ENCODE measurements at regions not wholly inside any gene's neighbourhood (a gene's known extent, or its start where the extent isn't known, plus 50 kb on each side); places are given as distances from the start of the nearest gene placed in this dataset.

DNA sequence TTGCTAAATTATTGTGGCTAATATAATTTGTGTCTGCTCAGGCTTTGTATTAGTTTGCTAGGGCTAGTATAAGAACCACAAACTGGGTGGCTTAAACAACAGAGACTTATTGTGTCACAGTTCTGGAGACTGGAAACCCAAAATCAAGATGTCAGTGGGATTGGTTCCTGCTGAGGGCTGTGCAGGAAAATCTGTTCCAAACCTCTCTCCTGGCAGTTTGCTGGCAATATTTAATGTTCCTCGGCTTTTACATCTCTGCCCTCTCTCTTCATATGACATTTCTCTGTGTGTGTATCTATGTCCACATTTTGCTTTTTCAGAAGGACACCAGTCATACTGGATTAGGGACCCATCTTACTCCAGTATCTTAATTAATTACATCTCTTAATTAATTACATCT, 498.8 kb upstream of the CD180 start:
- TF ChIP-seq, protein P1, sequence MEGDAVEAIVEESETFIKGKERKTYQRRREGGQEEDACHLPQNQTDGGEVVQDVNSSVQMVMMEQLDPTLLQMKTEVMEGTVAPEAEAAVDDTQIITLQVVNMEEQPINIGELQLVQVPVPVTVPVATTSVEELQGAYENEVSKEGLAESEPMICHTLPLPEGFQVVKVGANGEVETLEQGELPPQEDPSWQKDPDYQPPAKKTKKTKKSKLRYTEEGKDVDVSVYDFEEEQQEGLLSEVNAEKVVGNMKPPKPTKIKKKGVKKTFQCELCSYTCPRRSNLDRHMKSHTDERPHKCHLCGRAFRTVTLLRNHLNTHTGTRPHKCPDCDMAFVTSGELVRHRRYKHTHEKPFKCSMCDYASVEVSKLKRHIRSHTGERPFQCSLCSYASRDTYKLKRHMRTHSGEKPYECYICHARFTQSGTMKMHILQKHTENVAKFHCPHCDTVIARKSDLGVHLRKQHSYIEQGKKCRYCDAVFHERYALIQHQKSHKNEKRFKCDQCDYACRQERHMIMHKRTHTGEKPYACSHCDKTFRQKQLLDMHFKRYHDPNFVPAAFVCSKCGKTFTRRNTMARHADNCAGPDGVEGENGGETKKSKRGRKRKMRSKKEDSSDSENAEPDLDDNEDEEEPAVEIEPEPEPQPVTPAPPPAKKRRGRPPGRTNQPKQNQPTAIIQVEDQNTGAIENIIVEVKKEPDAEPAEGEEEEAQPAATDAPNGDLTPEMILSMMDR (IDR thresholded peaks at IDR 0.05; ENCODE audit: insufficient read depth, low read depth, low read length), result no peak
- no peak for TF ChIP-seq EZH2 (IDR thresholded peaks at IDR 0.05; ENCODE audit: insufficient read depth, low read length)

Data from astrocyte (in vitro differentiated cells and primary cell).